Mesothelial cell of epicardium (in vitro differentiated cells): ENCODE measurements at regions not wholly inside any gene's neighbourhood (a gene's known extent, or its start where the extent isn't known, plus 50 kb on each side); places are given as distances from the start of the nearest gene placed in this dataset.

ENCODE experiments used
- DNase-seq, 2 experiments: peaks; one replicate each; pipeline ENCODE4 v3.0.0; 2021; ENCODE audit warnings: low spot score in 2 of 2; ENCODE audit not compliant: unreplicated experiment in 2 of 2
- H3K27ac Mint-ChIP-seq: 2 replicates; pipeline ENCODE4 v1.8.0; 2021; ENCODE audit warnings: mixed read lengths
- H3K27me3 Mint-ChIP-seq: 2 replicates; pipeline ENCODE4 v1.8.0; 2021; ENCODE audit warnings: low read depth, mixed read lengths
- H3K36me3 Mint-ChIP-seq: 2 replicates; pipeline ENCODE4 v1.8.0; 2021; ENCODE audit warnings: mixed read lengths
- H3K4me1 Mint-ChIP-seq: 2 replicates; pipeline ENCODE4 v1.8.0; 2021; ENCODE audit warnings: mixed read lengths
- H3K4me3 Mint-ChIP-seq: 2 replicates; pipeline ENCODE4 v1.8.0; 2021; ENCODE audit warnings: mild to moderate bottlenecking, moderate library complexity, mixed read lengths
- H3K9me3 Mint-ChIP-seq: 2 replicates; pipeline ENCODE4 v1.8.0; 2021; ENCODE audit warnings: mixed read lengths
- TF ChIP-seq, protein P1 (sequence below): fragments of 200-600 bp; sonication (generic); IDR thresholded peaks from one replicate; pipeline ENCODE4 v1.5.0; 2021; ENCODE audit warnings: antibody characterized with exemption; ENCODE audit not compliant: unreplicated experiment

DNA sequence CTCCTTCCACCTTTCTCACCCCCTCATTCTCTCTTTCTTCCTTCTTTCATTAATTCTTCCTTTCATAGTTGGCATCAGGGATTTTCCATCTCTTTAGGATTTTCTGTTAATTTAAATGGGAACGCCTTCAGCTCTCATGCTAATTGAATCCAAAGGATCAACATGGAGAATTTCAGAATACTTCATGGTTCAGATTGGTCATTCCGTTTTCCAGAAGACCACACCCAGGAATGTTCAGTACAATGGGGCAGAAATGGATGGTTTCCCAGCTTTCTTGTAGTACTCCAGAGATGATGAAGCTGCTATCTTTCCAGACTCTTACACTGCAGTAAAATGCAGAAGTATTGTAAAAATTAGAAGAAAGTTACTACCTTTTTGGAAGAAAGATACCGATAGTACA is 440.0 kb downstream of the DAD1 start:
- H3K36me3 Mint-ChIP-seq = no peaks in the 10 kb centered on the region
- no peak overlapping the region for H3K4me3 Mint-ChIP-seq
- no peaks in the 10 kb centered on the region for H3K4me1 Mint-ChIP-seq
- no peak overlapping the region for H3K27ac Mint-ChIP-seq
- TF ChIP-seq, protein P1, sequence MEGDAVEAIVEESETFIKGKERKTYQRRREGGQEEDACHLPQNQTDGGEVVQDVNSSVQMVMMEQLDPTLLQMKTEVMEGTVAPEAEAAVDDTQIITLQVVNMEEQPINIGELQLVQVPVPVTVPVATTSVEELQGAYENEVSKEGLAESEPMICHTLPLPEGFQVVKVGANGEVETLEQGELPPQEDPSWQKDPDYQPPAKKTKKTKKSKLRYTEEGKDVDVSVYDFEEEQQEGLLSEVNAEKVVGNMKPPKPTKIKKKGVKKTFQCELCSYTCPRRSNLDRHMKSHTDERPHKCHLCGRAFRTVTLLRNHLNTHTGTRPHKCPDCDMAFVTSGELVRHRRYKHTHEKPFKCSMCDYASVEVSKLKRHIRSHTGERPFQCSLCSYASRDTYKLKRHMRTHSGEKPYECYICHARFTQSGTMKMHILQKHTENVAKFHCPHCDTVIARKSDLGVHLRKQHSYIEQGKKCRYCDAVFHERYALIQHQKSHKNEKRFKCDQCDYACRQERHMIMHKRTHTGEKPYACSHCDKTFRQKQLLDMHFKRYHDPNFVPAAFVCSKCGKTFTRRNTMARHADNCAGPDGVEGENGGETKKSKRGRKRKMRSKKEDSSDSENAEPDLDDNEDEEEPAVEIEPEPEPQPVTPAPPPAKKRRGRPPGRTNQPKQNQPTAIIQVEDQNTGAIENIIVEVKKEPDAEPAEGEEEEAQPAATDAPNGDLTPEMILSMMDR = no peak
- H3K9me3 Mint-ChIP-seq = peaks cover 14% of the 10 kb centered on the region
- DNase-seq = no peak
- H3K27me3 Mint-ChIP-seq = peaks cover 44% of the 10 kb centered on the region

GRCh38 chr14:22147716-22148115 is 441.3 kb downstream of the DAD1 start:
- Mint-ChIP-seq H3K27me3 (peaks cover 51% of the 10 kb centered on the region), H3K36me3 (no peaks in the 10 kb centered on the region), H3K4me1 (no peaks in the 10 kb centered on the region), H3K4me3 (no peak overlapping the region), H3K9me3 (peaks cover 10% of the 10 kb centered on the region), H3K27ac (no peak overlapping the region)
- no peak for DNase-seq
- TF ChIP-seq, protein P1 = no peak

- Mint-ChIP-seq H3K27ac (no peak overlapping the region), H3K36me3 (no peaks in the 10 kb centered on the region), H3K4me1 (no peaks in the 10 kb centered on the region), H3K4me3 (no peak overlapping the region), H3K9me3 (no peaks in the 10 kb centered on the region), H3K27me3 (peaks cover 67% of the 10 kb centered on the region)
- DNase-seq = no peak
- TF ChIP-seq, protein P1 = no peak
Measured at GRCh38 chr14:22143363-22143762, 445.7 kb downstream of the DAD1 start.

- H3K4me1 Mint-ChIP-seq = no peaks in the 10 kb centered on the region
- DNase-seq = no peak
- H3K27me3 Mint-ChIP-seq = peaks cover 48% of the 10 kb centered on the region
- TF ChIP-seq, protein P1 = no peak
- no peak overlapping the region for H3K4me3 Mint-ChIP-seq
- no peaks in the 10 kb centered on the region for H3K36me3 Mint-ChIP-seq
- H3K9me3 Mint-ChIP-seq = peaks cover 3% of the 10 kb centered on the region
- no peak overlapping the region for H3K27ac Mint-ChIP-seq
Measured at GRCh38 chr14:22140633-22141032, 448.4 kb downstream of the DAD1 start.

- TF ChIP-seq, protein P1 = peak; percentile 69
- no peak overlapping the region for H3K4me3 Mint-ChIP-seq
- no peak for DNase-seq
- H3K4me1 Mint-ChIP-seq = no peaks in the 10 kb centered on the region
- H3K9me3 Mint-ChIP-seq = peaks cover 27% of the 10 kb centered on the region
- H3K27ac Mint-ChIP-seq = no peak overlapping the region
- no peaks in the 10 kb centered on the region for H3K27me3 Mint-ChIP-seq
- no peaks in the 10 kb centered on the region for H3K36me3 Mint-ChIP-seq
Measured at GRCh38 chr14:22131749-22132476, 457.1 kb downstream of the DAD1 start.
